SJCRH30 (cell line): ENCODE measurements at regions not wholly inside any gene's neighbourhood (a gene's known extent, or its start where the extent isn't known, plus 50 kb on each side); places are given as distances from the start of the nearest gene placed in this dataset.

Source experiments
- DNase-seq, 2 experiments: peaks; one replicate each; pipeline ENCODE4 v3.0.0-alpha.2; 2015 to 2020
- H3K27ac ChIP-seq: fragments of 250-450 bp; sonication (Bioruptor Pico); 2 replicates; pipeline ENCODE4 v1.5.1; 2020; ENCODE audit warnings: mild to moderate bottlenecking, moderate library complexity
- H3K27me3 ChIP-seq: fragments of 250-450 bp; sonication (Bioruptor Pico); 2 replicates; pipeline ENCODE4 v1.5.1; 2020; ENCODE audit warnings: mild to moderate bottlenecking, moderate library complexity
- H3K36me3 ChIP-seq: fragments of 250-450 bp; sonication (Bioruptor Pico); 2 replicates; pipeline ENCODE4 v1.5.1; 2020; ENCODE audit warnings: mild to moderate bottlenecking, moderate library complexity
- H3K4me1 ChIP-seq: fragments of 250-450 bp; sonication (Bioruptor Pico); 2 replicates; pipeline ENCODE4 v1.5.1; 2020; ENCODE audit warnings: mild to moderate bottlenecking, moderate library complexity
- H3K4me3 ChIP-seq: fragments of 250-450 bp; sonication (Bioruptor Pico); 2 replicates; pipeline ENCODE4 v1.5.1; 2020; ENCODE audit warnings: mild to moderate bottlenecking, moderate library complexity
- H3K9me3 ChIP-seq: fragments of 250-450 bp; sonication (Bioruptor Pico); replicated peaks from 2 replicates; pipeline ENCODE4 v1.5.1; 2020; ENCODE audit warnings: mild to moderate bottlenecking, moderate library complexity

DNA sequence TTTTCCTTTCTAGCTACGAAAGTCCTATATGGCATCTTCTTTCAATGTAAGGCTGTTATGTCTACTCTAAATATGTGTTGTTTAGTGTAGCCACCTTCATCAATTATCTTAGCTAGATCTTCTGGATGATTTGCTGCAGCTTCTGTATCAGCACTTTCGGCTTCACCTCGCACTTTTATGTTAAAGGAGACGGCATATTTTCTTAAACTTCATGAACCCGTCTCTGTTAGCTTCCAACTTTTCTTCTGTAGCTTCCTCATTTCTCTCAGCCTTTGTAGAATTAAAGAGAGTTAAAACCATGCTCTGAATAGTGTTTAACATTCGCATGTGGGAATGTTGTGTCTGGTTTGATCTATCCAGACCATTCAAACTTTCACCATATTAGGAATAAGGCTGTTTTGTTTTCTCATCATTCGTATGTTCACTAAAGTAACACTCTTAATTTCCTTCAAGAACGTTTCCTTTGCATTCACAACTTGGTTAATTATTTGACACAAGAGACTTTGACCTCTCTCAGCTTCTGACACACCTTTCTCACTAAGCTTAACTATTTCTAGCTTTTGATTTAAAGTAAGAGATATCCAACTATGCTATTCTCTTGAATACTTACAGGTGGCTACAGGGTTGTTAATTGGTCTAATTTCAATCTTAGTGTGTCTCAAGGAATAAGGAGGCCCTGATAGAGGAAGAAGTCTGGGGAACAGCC is 476.8 kb downstream of the GABRG1 start:
- no peak for DNase-seq

DNA sequence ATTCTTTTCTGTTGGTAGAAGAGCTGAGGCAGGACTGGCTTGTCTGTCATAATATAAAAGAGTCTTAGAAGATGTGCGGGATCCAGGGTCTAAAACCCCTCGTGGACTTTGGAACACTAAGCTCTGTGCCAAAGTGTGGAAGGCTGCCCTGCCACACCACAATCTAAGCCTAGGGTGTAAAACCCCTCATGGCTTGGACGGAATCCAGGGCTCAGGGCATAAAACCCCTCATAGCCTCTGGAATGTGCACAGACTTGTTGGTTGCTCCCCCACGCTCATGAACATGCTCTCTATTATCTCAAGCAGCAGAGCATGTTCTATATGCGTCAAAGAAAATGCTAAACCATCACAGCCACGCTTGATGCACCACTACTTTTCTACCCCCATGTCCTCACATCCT is 483.6 kb downstream of the GABRG1 start:
- Histone ChIP-seq H3K4me1 (no peaks in the 10 kb centered on the region), H3K9me3 (no peaks in the 10 kb centered on the region), H3K27me3 (no peaks in the 10 kb centered on the region), H3K27ac (no peak overlapping the region), H3K36me3 (no peaks in the 10 kb centered on the region), H3K4me3 (no peak overlapping the region)
- DNase-seq: peak; percentile 63 to 81

More for the DNA sequence above, 476.8 kb downstream of the GABRG1 start:
- no peak overlapping the region for H3K4me3 ChIP-seq
- no peaks in the 10 kb centered on the region for H3K36me3 ChIP-seq
- no peak overlapping the region for H3K27ac ChIP-seq
- H3K9me3 ChIP-seq: no peaks in the 10 kb centered on the region; the same call in 1 of the 2 replicates
- H3K4me1 ChIP-seq: no peaks in the 10 kb centered on the region
- H3K27me3 ChIP-seq: no peaks in the 10 kb centered on the region

DNA sequence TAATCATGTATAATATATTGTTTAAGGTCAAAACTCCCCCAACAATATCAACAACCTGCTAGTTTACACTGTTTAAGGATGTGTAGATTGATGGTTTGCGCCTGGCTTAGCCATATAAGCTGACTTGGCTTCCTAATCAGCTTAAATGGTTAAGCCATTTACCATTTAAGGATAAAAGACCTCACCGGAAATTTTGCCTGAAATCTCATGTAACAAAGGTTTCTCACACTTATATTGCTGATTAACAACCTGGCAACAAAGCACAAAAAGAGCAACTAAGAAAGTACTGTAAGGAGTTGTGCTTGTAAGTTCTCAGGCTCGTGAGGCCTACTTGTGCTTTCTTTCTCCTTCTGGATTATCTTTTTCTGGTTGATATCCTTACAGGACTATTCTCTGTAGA is 485.2 kb downstream of the GABRG1 start:
- Histone ChIP-seq H3K27ac (no peak overlapping the region), H3K27me3 (no peaks in the 10 kb centered on the region), H3K4me1 (no peaks in the 10 kb centered on the region), H3K9me3 (no peaks in the 10 kb centered on the region), H3K36me3 (no peaks in the 10 kb centered on the region), H3K4me3 (no peak overlapping the region)
- DNase-seq: no peak

- H3K36me3 ChIP-seq: no peaks in the 10 kb centered on the region
- no peaks in the 10 kb centered on the region for H3K27me3 ChIP-seq
- no peaks in the 10 kb centered on the region for H3K4me1 ChIP-seq
- no peaks in the 10 kb centered on the region for H3K9me3 ChIP-seq
- DNase-seq: no peak
- no peak overlapping the region for H3K4me3 ChIP-seq
- H3K27ac ChIP-seq: no peak overlapping the region
Observed at GRCh38 chr4:45636175-45636574, 487.7 kb downstream of the GABRG1 start.

DNA sequence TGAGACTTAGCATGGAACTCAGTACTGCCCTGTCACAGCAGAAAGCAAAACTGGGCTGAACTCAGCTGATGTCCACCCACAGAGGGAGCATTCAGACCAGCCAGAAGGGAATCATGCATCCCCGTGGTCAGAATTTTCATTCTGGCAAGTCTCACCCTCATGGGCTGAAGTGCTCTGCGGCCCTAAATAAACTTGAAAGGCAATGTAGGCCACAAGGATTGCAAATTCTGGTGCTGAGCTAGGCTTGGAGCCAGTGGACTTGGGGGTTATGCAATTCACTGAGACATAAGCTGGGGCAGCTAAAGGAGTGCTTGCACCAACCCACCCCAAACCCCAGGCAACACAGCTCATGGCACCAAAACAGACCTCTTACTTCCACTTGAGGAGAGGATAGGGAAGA is 494.1 kb downstream of the GABRG1 start:
- no peak for DNase-seq
- H3K4me1 ChIP-seq: peaks cover 4% of the 10 kb centered on the region
- H3K27ac ChIP-seq: no peak overlapping the region
- H3K4me3 ChIP-seq: no peak overlapping the region
- no peaks in the 10 kb centered on the region for H3K27me3 ChIP-seq
- H3K36me3 ChIP-seq: no peaks in the 10 kb centered on the region
- no peaks in the 10 kb centered on the region for H3K9me3 ChIP-seq

- H3K4me1 ChIP-seq: peaks cover 32% of the 10 kb centered on the region
- H3K27me3 ChIP-seq: no peaks in the 10 kb centered on the region
- H3K4me3 ChIP-seq: no peak overlapping the region
- H3K36me3 ChIP-seq: no peaks in the 10 kb centered on the region
- DNase-seq: peak in 1 of 2 experiments; percentile 62
- no peak overlapping the region for H3K27ac ChIP-seq
- no peaks in the 10 kb centered on the region for H3K9me3 ChIP-seq
Observed at GRCh38 chr4:45621971-45622370, 501.9 kb downstream of the GABRG1 start.

- Histone ChIP-seq H3K4me3 (no peak overlapping the region), H3K27me3 (no peaks in the 10 kb centered on the region), H3K36me3 (no peaks in the 10 kb centered on the region), H3K9me3 (no peaks in the 10 kb centered on the region), H3K4me1 (peaks cover 29% of the 10 kb centered on the region), H3K27ac (no peak overlapping the region)
- no peak for DNase-seq
Observed at GRCh38 chr4:45620808-45621207, 503.0 kb downstream of the GABRG1 start.

DNA sequence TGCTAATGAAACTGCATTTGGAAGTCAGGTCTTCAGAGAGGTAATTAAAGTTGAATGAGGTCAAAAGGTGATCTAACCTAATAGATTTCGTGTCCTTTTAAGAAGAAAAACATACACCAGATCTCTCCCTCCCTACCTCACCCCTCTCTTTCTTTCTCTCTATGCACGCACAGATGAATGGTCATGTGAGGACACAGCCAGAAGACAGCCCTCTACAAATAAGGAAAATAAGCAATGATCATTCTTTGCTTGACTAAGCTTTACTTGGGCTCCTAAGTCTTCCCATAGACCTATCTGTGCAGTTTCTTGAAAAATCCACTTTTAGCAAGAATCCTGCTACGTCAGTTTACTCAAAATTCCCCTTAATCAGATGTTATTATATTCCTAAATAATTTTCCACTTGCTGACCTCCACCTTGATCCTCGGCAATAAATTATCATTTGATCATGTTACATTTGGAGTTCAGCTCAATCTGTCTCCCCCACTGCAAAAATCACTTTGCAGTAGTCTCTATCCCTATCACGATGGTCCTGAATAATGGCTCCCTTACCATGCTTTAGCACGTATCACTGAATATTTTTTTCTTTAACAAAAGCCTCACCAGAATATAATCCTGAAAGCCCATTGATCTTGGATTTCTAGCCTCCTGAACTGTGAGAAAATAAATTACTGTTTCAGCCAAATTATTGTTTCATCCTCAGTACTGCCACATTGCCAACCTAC is 527.3 kb downstream of the GABRG1 start:
- no peak for DNase-seq
- Histone ChIP-seq H3K27me3 (no peaks in the 10 kb centered on the region), H3K27ac (no peak overlapping the region), H3K9me3 (no peaks in the 10 kb centered on the region), H3K4me3 (no peak overlapping the region), H3K4me1 (no peaks in the 10 kb centered on the region), H3K36me3 (no peaks in the 10 kb centered on the region)

GRCh38 chr4:45580334-45580733 is 543.5 kb downstream of the GABRG1 start:
- Histone ChIP-seq H3K4me3 (no peak overlapping the region), H3K27me3 (no peaks in the 10 kb centered on the region), H3K27ac (no peak overlapping the region), H3K36me3 (no peaks in the 10 kb centered on the region), H3K4me1 (no peaks in the 10 kb centered on the region), H3K9me3 (no peaks in the 10 kb centered on the region)
- no peak for DNase-seq

GRCh38 chr4:45578874-45579273 is 545.0 kb downstream of the GABRG1 start:
- Histone ChIP-seq H3K27ac (no peak overlapping the region), H3K36me3 (no peaks in the 10 kb centered on the region), H3K9me3 (no peaks in the 10 kb centered on the region), H3K27me3 (no peaks in the 10 kb centered on the region), H3K4me3 (no peak overlapping the region), H3K4me1 (no peaks in the 10 kb centered on the region)
- no peak for DNase-seq

DNA sequence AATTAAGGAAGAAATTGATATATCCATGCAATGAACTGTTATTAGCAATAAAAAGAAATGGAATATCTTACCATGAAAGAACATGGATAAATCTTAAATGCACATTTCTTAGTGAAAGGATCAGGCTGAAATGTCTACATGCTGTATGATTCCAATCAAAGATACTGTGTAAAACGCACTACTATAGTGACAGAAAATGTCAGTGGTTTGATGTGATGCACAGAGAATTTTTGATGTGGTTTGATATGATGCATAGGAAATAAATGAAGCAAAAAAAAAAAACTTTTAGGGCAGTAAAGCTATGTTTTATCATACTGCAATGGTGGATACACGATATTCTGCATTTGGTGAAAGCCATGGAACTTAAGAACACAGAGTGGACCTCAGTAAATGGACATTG is 547.6 kb downstream of the GABRG1 start:
- H3K4me1 ChIP-seq: no peaks in the 10 kb centered on the region

DNA sequence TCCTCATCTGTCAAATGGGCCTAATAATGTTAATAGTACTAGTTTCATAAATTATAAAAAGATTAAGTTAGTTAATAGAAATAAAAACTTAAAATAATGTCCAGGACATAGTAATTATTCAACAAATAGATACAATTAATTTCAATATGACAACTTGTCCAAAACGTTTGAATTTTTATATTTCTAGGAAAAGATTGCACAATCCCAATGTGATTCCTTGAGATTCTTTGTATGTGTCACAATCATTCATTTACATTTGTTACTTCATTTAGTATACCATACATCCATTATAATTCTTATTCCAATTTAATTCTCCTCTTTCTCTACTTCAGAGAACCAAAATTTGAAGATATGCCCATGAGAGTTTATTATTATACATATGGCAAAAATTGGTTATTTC is 554.2 kb downstream of the GABRG1 start:
- DNase-seq: no peak
- H3K27ac ChIP-seq: no peak overlapping the region
- no peak overlapping the region for H3K4me3 ChIP-seq
- no peaks in the 10 kb centered on the region for H3K4me1 ChIP-seq
- H3K36me3 ChIP-seq: no peaks in the 10 kb centered on the region; the same call in 1 of the 2 replicates
- no peaks in the 10 kb centered on the region for H3K27me3 ChIP-seq
- H3K9me3 ChIP-seq: no peaks in the 10 kb centered on the region

More for the DNA sequence above, 547.6 kb downstream of the GABRG1 start:
- DNase-seq: no peak
- no peaks in the 10 kb centered on the region for H3K36me3 ChIP-seq
- H3K9me3 ChIP-seq: no peaks in the 10 kb centered on the region
- H3K27me3 ChIP-seq: no peaks in the 10 kb centered on the region
- H3K4me3 ChIP-seq: no peak overlapping the region
- H3K27ac ChIP-seq: no peak overlapping the region

- H3K27ac ChIP-seq: no peak overlapping the region
- no peaks in the 10 kb centered on the region for H3K9me3 ChIP-seq
- no peak overlapping the region for H3K4me3 ChIP-seq
- no peaks in the 10 kb centered on the region for H3K27me3 ChIP-seq
- no peaks in the 10 kb centered on the region; the same call in 1 of the 2 replicates for H3K36me3 ChIP-seq
- H3K4me1 ChIP-seq: no peaks in the 10 kb centered on the region
- DNase-seq: no peak
Observed at GRCh38 chr4:45568694-45569093, 555.2 kb downstream of the GABRG1 start.

- no peak overlapping the region for H3K4me3 ChIP-seq
- H3K36me3 ChIP-seq: no peaks in the 10 kb centered on the region; the same call in 1 of the 2 replicates
- DNase-seq: no peak
- no peaks in the 10 kb centered on the region for H3K4me1 ChIP-seq
- no peaks in the 10 kb centered on the region for H3K27me3 ChIP-seq
- H3K9me3 ChIP-seq: no peaks in the 10 kb centered on the region
- no peak overlapping the region for H3K27ac ChIP-seq
Observed at GRCh38 chr4:45566896-45567603, 556.8 kb downstream of the GABRG1 start.

- no peak overlapping the region for H3K27ac ChIP-seq
- no peaks in the 10 kb centered on the region for H3K36me3 ChIP-seq
- no peaks in the 10 kb centered on the region for H3K27me3 ChIP-seq
- H3K9me3 ChIP-seq: no peaks in the 10 kb centered on the region
- no peak for DNase-seq
- H3K4me3 ChIP-seq: no peak overlapping the region
- H3K4me1 ChIP-seq: no peaks in the 10 kb centered on the region
Observed at GRCh38 chr4:45554423-45554822, 569.4 kb downstream of the GABRG1 start.
